H1 (cell line): ENCODE measurements at regions not wholly inside any gene's neighbourhood (a gene's known extent, or its start where the extent isn't known, plus 50 kb on each side); places are given as distances from the start of the nearest gene placed in this dataset.

ENCODE experiments used
- EZH2 ChIP-seq: fragments of 200-600 bp; sonication (generic); IDR thresholded peaks from 2 replicates; pipeline ENCODE4 v1.7.1; 2012; ENCODE audit warnings: low read depth, mild to moderate bottlenecking, moderate library complexity, low read length, inconsistent platforms; ENCODE audit not compliant: severe bottlenecking
- POLR2A ChIP-seq, 2 experiments: IDR thresholded peaks; 1 replicate in 1 of 2; 2 replicates in 1 of 2; pipeline ENCODE4 v1.6.1; 2011; ENCODE audit warnings: low read depth in 2 of 2, low read length in 2 of 2, mild to moderate bottlenecking in 2 of 2; ENCODE audit errors: control extremely low read depth in 1 of 2
- SRF ChIP-seq: IDR thresholded peaks from 2 replicates; pipeline ENCODE4 v1.6.1; 2011; ENCODE audit warnings: mild to moderate bottlenecking, low read depth, low read length, moderate library complexity

GRCh38 chr5:40270274-40270845 lies 409.4 kb upstream of the PTGER4 start:
- TF ChIP-seq EZH2 (no peak), POLR2A (IDR thresholded peaks at IDR 0.05; ENCODE audit: control extremely low read depth in 1 of 2, low read depth in 2 of 2, low read length in 2 of 2) (no peak), SRF (no peak)
